Thyroid gland (tissue), 4 donors: ENCODE measurements at regions not wholly inside any gene's neighbourhood (a gene's known extent, or its start where the extent isn't known, plus 50 kb on each side); places are given as distances from the start of the nearest gene placed in this dataset.
"Not testable (repeated sequence)": the region's sequence is repeated elsewhere in the genome, so short reads cannot be mapped to it uniquely, and the experiment has no call there.

Experiments
- DNase-seq, 2 donors: peaks; one replicate each; pipeline ENCODE4 v3.0.0-alpha.2; 2019
- H3K27ac ChIP-seq, 3 donors: fragments of 200-600 bp; sonication (generic); 1 replicate in 2 of 3; 2 replicates in 1 of 3; pipeline ENCODE4 v1.5.1; 2016 to 2019; ENCODE audit warnings: mild to moderate bottlenecking in 1 of 3, moderate library complexity in 1 of 3
- H3K27me3 ChIP-seq: fragments of 200-600 bp; sonication (generic); one replicate; pipeline ENCODE4 v1.5.1; 2019
- H3K36me3 ChIP-seq, 2 donors: fragments of 200-600 bp; sonication (generic); one replicate each; pipeline ENCODE4 v1.5.1; 2016 to 2019
- H3K4me1 ChIP-seq, 2 donors: fragments of 200-600 bp; sonication (generic); one replicate each; pipeline ENCODE4 v1.5.1; 2017 to 2019
- H3K4me3 ChIP-seq, 3 donors: fragments of 200-600 bp; sonication (generic); replicated peaks in 1 of 3; 1 replicate in 2 of 3; 2 replicates in 1 of 3; pipeline ENCODE4 v1.5.1; 2016; ENCODE audit warnings: mild to moderate bottlenecking in 1 of 3
- H3K9me3 ChIP-seq: fragments of 200-600 bp; sonication (generic); one replicate; pipeline ENCODE4 v1.5.1; 2017
- CTCF ChIP-seq, 6 experiments: fragments of 200-600 bp in 3 of 6; fragments of 450-650 bp in 3 of 6; sonication (generic) in 3 of 6; IDR thresholded peaks; one replicate each; pipeline ENCODE4 v1.5.1; 2016 to 2019; ENCODE audit warnings: antibody characterized with exemption in 6 of 6, mild to moderate bottlenecking in 2 of 6, inconsistent platforms in 1 of 6, moderate library complexity in 1 of 6
- POLR2A ChIP-seq, 2 donors: fragments of 450-650 bp; IDR thresholded peaks; one replicate each; pipeline ENCODE4 v1.6.1; 2017; ENCODE audit warnings: antibody characterized with exemption in 2 of 2, mild to moderate bottlenecking in 2 of 2, moderate library complexity in 1 of 2
- WGBS, 2 donors: methylation state at CpG; one replicate each; pipeline ENCODE4 v1.1.5; 2017; 5-methylcytosine and 5-hydroxymethylcytosine counted together
- intact Hi-C: fragments of 100-400 bp; cut with DNase I; formaldehyde crosslinking; loops from one replicate; pipeline ENCODE4 v1.15.1; 2023

- no peaks in the 10 kb centered on the region for H3K27me3 ChIP-seq
- H3K9me3 ChIP-seq: no peaks in the 10 kb centered on the region
- no peak for TF ChIP-seq POLR2A (IDR thresholded peaks at IDR 0.05)
- H3K4me1 ChIP-seq: no peaks in the 10 kb centered on the region
- DNase-seq: no peak
- 52 to 53% methylated on average over 2 of the region's 2 CpGs for WGBS, 2 donors
- H3K36me3 ChIP-seq: no peaks in the 10 kb centered on the region
- intact Hi-C loops: no loop called here
- H3K4me3 ChIP-seq: no peak overlapping the region
- no peak overlapping the region for H3K27ac ChIP-seq
Measured at GRCh38 chr13:57878291-57878690, 246.7 kb downstream of the PCDH17 start.

- Histone ChIP-seq H3K4me1 (no peaks in the 10 kb centered on the region), H3K9me3 (no peaks in the 10 kb centered on the region), H3K27me3 (no peaks in the 10 kb centered on the region), H3K36me3 (no peaks in the 10 kb centered on the region), H3K27ac (no peak overlapping the region), H3K4me3 (no peak overlapping the region)
- TF ChIP-seq POLR2A (IDR thresholded peaks at IDR 0.05) (no peak), CTCF (IDR thresholded peaks at IDR 0.05) (no peak)
- no peak for DNase-seq
- intact Hi-C loops: no loop called here
Measured at GRCh38 chr13:57897225-57897624, 265.7 kb downstream of the PCDH17 start.

GRCh38 chr13:57899096-57899495, 267.6 kb downstream of the PCDH17 start:
- H3K36me3 ChIP-seq: no peaks in the 10 kb centered on the region

GRCh38 chr13:57909833-57910232, 278.3 kb downstream of the PCDH17 start:
- H3K9me3 ChIP-seq, intact Hi-C loops, DNase-seq, H3K4me3 ChIP-seq, H3K4me1 ChIP-seq, H3K36me3 ChIP-seq, H3K27me3 ChIP-seq, H3K27ac ChIP-seq: not testable (repeated sequence)
- 91 to 95% methylated on average over 11 of the region's 11 CpGs for WGBS, 2 donors

More at GRCh38 chr13:57899096-57899495, 267.6 kb downstream of the PCDH17 start:
- Histone ChIP-seq H3K4me3 (no peak overlapping the region), H3K27me3 (no peaks in the 10 kb centered on the region), H3K27ac (no peak overlapping the region), H3K9me3 (no peaks in the 10 kb centered on the region), H3K4me1 (no peaks in the 10 kb centered on the region)
- no peak for DNase-seq
- TF ChIP-seq POLR2A (IDR thresholded peaks at IDR 0.05) (no peak), CTCF (IDR thresholded peaks at IDR 0.05) (no peak)
- intact Hi-C loops: no loop called here
- 81 to 84% methylated on average over 4 of the region's 4 CpGs for WGBS, 2 donors

GRCh38 chr13:57918086-57918485, 286.5 kb downstream of the PCDH17 start:
- H3K9me3 ChIP-seq: no peaks in the 10 kb centered on the region
- H3K4me1 ChIP-seq: no peaks in the 10 kb centered on the region
- H3K36me3 ChIP-seq: no peaks in the 10 kb centered on the region
- no peak overlapping the region for H3K4me3 ChIP-seq
- no peak for DNase-seq
- no peaks in the 10 kb centered on the region for H3K27me3 ChIP-seq
- H3K27ac ChIP-seq: no peak overlapping the region
- no peak for TF ChIP-seq CTCF (IDR thresholded peaks at IDR 0.05)
- no peak for TF ChIP-seq POLR2A (IDR thresholded peaks at IDR 0.05)
- 72 to 79% methylated on average over 3 of the region's 3 CpGs for WGBS, 2 donors
- intact Hi-C loops: no loop called here

- WGBS, 2 donors: 61 to 67% methylated on average over 2 of the region's 2 CpGs
- H3K4me3 ChIP-seq: no peak overlapping the region
- no peak for DNase-seq
Measured at GRCh38 chr13:57918913-57919312, 287.4 kb downstream of the PCDH17 start.

More at GRCh38 chr13:57918913-57919312, 287.4 kb downstream of the PCDH17 start:
- Histone ChIP-seq H3K27ac (no peak overlapping the region), H3K4me1 (no peaks in the 10 kb centered on the region), H3K9me3 (no peaks in the 10 kb centered on the region), H3K27me3 (no peaks in the 10 kb centered on the region), H3K36me3 (no peaks in the 10 kb centered on the region)
- no peak for TF ChIP-seq POLR2A (IDR thresholded peaks at IDR 0.05)
- no peak for TF ChIP-seq CTCF (IDR thresholded peaks at IDR 0.05)
- intact Hi-C loops: no loop called here
